Natural killer cell (primary cell): ENCODE measurements at regions not wholly inside any gene's neighbourhood (a gene's known extent, or its start where the extent isn't known, plus 50 kb on each side); places are given as distances from the start of the nearest gene placed in this dataset.

Source experiments
- ATAC-seq, 3 donors: fragments of 150-1000 bp in 2 of 3; fragments of 200-7000 bp in 1 of 3; cut with Tn5 transposase; 1 replicate in 1 of 3; 2 replicates in 2 of 3; pipeline ENCODE4 v1.10.0; 2021; ENCODE audit warnings: mild to moderate bottlenecking in 2 of 3, moderate library complexity in 2 of 3
- DNase-seq, 2 donors: peaks; one replicate each; pipeline versions ENCODE4 v3.0.0 to v3.0.0-alpha.2; 2013 to 2021; ENCODE audit warnings: mixed read lengths in 1 of 2
- H3K27ac ChIP-seq: one replicate; pipeline ENCODE4 v1.5.1; 2013; ENCODE audit warnings: mild to moderate bottlenecking, low read length
- H3K27me3 ChIP-seq: one replicate; pipeline ENCODE4 v1.6.1; 2013; ENCODE audit warnings: low read length; ENCODE audit not compliant: control insufficient read depth, insufficient read depth
- H3K36me3 ChIP-seq: one replicate; pipeline ENCODE4 v1.6.1; 2013; ENCODE audit warnings: low read length; ENCODE audit not compliant: control insufficient read depth, insufficient read depth
- H3K4me1 ChIP-seq: one replicate; pipeline ENCODE4 v1.6.1; 2013; ENCODE audit warnings: low read length; ENCODE audit not compliant: control insufficient read depth, insufficient read depth
- H3K4me3 ChIP-seq: one replicate; pipeline ENCODE4 v1.5.1; 2013; ENCODE audit warnings: low read length
- H3K9me3 ChIP-seq: one replicate; pipeline ENCODE4 v1.6.1; 2013; ENCODE audit warnings: low read length; ENCODE audit not compliant: control insufficient read depth, insufficient read depth
- H3K27ac Mint-ChIP-seq, 2 donors: one replicate each; pipeline ENCODE4 v1.8.0; 2022; ENCODE audit warnings: mild to moderate bottlenecking in 2 of 2, mixed read lengths in 2 of 2, moderate library complexity in 1 of 2
- H3K27me3 Mint-ChIP-seq, 2 donors: one replicate each; pipeline ENCODE4 v1.8.0; 2022; ENCODE audit warnings: low read depth in 2 of 2, mixed read lengths in 2 of 2
- H3K36me3 Mint-ChIP-seq: one replicate; pipeline ENCODE4 v1.8.0; 2022; ENCODE audit warnings: mixed read lengths
- H3K4me1 Mint-ChIP-seq, 2 donors: one replicate each; pipeline ENCODE4 v1.8.0; 2022; ENCODE audit warnings: mixed read lengths in 2 of 2
- H3K4me3 Mint-ChIP-seq: one replicate; pipeline ENCODE4 v1.8.0; 2022; ENCODE audit warnings: mild to moderate bottlenecking, moderate library complexity, mixed read lengths
- H3K9me3 Mint-ChIP-seq, 2 donors: one replicate each; pipeline ENCODE4 v1.8.0; 2022; ENCODE audit warnings: mixed read lengths in 2 of 2
- CTCF ChIP-seq: fragments of 200-600 bp; IDR thresholded peaks from one replicate; pipeline ENCODE4 v1.8.0; 2022; ENCODE audit warnings: antibody characterized with exemption
- WGBS: methylation state at CpG from one replicate; pipeline ENCODE4 v1.1.7; 2013; ENCODE audit warnings: missing lambda C conversion rate; ENCODE audit not compliant: insufficient coverage; 5-methylcytosine and 5-hydroxymethylcytosine counted together
- intact Hi-C: fragments of 100-400 bp; cut with micrococcal nuclease; formaldehyde crosslinking; loops from one replicate; pipeline ENCODE4 v1.14.2; 2022

GRCh38 chr2:128503399-128504245 is 185.0 kb upstream of the HS6ST1 start:
- Mint-ChIP-seq H3K27me3 (peaks cover 0 to 3% of the 10 kb centered on the region in 2 donors), H3K27ac (no peak overlapping the region), H3K4me3 (no peak overlapping the region), H3K4me1 (no peaks in the 10 kb centered on the region), H3K9me3 (no peaks in the 10 kb centered on the region), H3K36me3 (no peaks in the 10 kb centered on the region)
- no peaks in the 10 kb centered on the region for H3K27me3 ChIP-seq
- TF ChIP-seq CTCF = no peak
- peaks cover 19% of the 10 kb centered on the region for H3K4me1 ChIP-seq
- H3K4me3 ChIP-seq = no peak overlapping the region
- intact Hi-C loops = no loop called here
- H3K36me3 ChIP-seq = no peaks in the 10 kb centered on the region
- H3K9me3 ChIP-seq = no peaks in the 10 kb centered on the region
- DNase-seq = no peak
- no peak for ATAC-seq
- 63% methylated on average over 19 of the region's 19 CpGs for WGBS
- no peak overlapping the region for H3K27ac ChIP-seq

- intact Hi-C loops = no loop called here
- Mint-ChIP-seq H3K36me3 (no peaks in the 10 kb centered on the region), H3K9me3 (no peaks in the 10 kb centered on the region), H3K4me3 (no peak overlapping the region), H3K4me1 (no peaks in the 10 kb centered on the region), H3K27ac (no peak overlapping the region), H3K27me3 (peaks cover 0 to 3% of the 10 kb centered on the region in 2 donors)
- H3K4me1 ChIP-seq = peaks cover 19% of the 10 kb centered on the region
- no peak for TF ChIP-seq CTCF
- ATAC-seq (no peak), DNase-seq (no peak)
- no peak overlapping the region for H3K27ac ChIP-seq
- H3K9me3 ChIP-seq = no peaks in the 10 kb centered on the region
- no peak overlapping the region for H3K4me3 ChIP-seq
- no peaks in the 10 kb centered on the region for H3K27me3 ChIP-seq
- WGBS = 53% methylated on average over 10 of the region's 11 CpGs
- no peaks in the 10 kb centered on the region for H3K36me3 ChIP-seq
Observed at GRCh38 chr2:128504246-128505149, 185.8 kb upstream of the HS6ST1 start.

- intact Hi-C loops = no loop called here
- H3K4me1 Mint-ChIP-seq = no peaks in the 10 kb centered on the region
- WGBS = 74% methylated on average over 6 of the region's 6 CpGs
- Histone ChIP-seq H3K4me1 (peaks cover 19% of the 10 kb centered on the region), H3K4me3 (no peak overlapping the region), H3K9me3 (no peaks in the 10 kb centered on the region), H3K27ac (no peak overlapping the region), H3K27me3 (no peaks in the 10 kb centered on the region), H3K36me3 (no peaks in the 10 kb centered on the region)
- peaks cover 0 to 3% of the 10 kb centered on the region in 2 donors for H3K27me3 Mint-ChIP-seq
- no peak overlapping the region for H3K27ac Mint-ChIP-seq
- no peaks in the 10 kb centered on the region for H3K36me3 Mint-ChIP-seq
- TF ChIP-seq CTCF = no peak
- no peak overlapping the region for H3K4me3 Mint-ChIP-seq
- no peak for DNase-seq
- H3K9me3 Mint-ChIP-seq = no peaks in the 10 kb centered on the region
- no peak for ATAC-seq
Observed at GRCh38 chr2:128505150-128505490, 186.5 kb upstream of the HS6ST1 start.
